ENCODE measurements at regions not wholly inside any gene's neighbourhood (a gene's known extent, or its start where the extent isn't known, plus 50 kb on each side); places are given as distances from the start of the nearest gene placed in this dataset.
A peak's percentile ranks its signal among the peaks of the same experiment; 100 is the strongest.

DNA sequence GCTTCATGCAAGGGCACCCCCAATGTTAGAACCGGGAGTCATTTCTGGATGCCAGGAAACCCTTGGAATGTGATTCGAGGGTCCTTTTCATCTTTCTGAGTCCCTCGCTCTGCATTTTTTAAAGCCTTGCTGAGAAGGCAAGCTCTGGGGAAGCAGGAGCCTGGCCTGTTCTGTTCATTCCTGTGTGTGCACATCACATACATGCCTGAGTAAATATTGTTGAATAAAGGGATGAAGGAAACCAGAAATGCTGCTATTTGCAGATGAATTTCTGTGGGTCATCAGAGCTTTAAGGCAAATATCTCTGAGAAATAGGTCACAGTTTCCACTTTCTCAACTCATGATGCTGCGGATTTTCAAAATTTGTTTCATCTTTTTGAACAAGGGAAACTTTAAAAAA, 170.1 kb downstream of the PAH start:
- H3K27ac ChIP-seq (ENCODE audit: low read depth, low read length): no peak overlapping the region
- H3K9me3 ChIP-seq (ENCODE audit: control insufficient read depth, insufficient read depth, low read length): no peaks in the 10 kb centered on the region
- TF ChIP-seq, protein P1, sequence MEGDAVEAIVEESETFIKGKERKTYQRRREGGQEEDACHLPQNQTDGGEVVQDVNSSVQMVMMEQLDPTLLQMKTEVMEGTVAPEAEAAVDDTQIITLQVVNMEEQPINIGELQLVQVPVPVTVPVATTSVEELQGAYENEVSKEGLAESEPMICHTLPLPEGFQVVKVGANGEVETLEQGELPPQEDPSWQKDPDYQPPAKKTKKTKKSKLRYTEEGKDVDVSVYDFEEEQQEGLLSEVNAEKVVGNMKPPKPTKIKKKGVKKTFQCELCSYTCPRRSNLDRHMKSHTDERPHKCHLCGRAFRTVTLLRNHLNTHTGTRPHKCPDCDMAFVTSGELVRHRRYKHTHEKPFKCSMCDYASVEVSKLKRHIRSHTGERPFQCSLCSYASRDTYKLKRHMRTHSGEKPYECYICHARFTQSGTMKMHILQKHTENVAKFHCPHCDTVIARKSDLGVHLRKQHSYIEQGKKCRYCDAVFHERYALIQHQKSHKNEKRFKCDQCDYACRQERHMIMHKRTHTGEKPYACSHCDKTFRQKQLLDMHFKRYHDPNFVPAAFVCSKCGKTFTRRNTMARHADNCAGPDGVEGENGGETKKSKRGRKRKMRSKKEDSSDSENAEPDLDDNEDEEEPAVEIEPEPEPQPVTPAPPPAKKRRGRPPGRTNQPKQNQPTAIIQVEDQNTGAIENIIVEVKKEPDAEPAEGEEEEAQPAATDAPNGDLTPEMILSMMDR (IDR thresholded peaks at IDR 0.05; ENCODE audit: low read depth, low read length): no peak
- POLR2A ChIA-PET: no interaction called here
- H3K4me3 ChIP-seq (ENCODE audit: low read depth, low read length): no peak overlapping the region
- CTCF ChIA-PET: no interaction called here
- DNase-seq (ENCODE audit: low read depth, low spot score): no peak
- no peaks in the 10 kb centered on the region for H3K27me3 ChIP-seq (ENCODE audit: control insufficient read depth, insufficient read depth, low read length)

DNA sequence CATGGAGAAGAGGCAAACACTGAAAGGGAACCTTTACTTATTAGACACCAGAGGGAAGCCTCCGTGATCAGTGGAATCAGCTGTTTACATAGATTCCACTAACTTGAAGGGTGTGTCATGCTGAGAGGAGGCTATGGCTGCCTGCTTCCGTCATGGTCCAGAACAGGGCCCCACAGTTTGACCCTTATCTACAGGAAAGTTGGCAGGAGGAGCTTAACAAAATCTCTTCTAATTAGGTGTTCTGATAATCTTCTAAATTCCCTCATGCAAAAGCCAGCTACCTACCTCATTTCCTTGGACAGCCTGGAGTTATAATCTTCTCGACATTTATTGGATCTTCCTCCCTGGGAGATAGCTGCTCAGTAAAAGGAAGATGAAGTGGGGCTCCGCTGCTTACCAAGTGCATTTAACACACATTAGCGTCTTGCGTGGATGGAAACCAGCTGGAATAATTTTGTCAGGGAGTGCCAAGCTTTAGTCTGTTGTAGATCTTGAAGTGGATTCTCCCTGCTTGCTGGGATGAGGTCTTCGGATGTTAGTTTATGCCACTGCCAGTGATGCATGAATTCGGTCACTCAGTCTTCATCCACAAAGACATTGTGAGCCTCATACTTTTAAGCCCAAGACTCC, 171.0 kb downstream of the PAH start:
- no peaks in the 10 kb centered on the region for H3K9me3 ChIP-seq (ENCODE audit: control insufficient read depth, insufficient read depth, low read length)
- H3K27ac ChIP-seq (ENCODE audit: low read depth, low read length): no peak overlapping the region
- no peak overlapping the region for H3K4me3 ChIP-seq (ENCODE audit: low read depth, low read length)
- no peak for DNase-seq (ENCODE audit: low read depth, low spot score)
- no peaks in the 10 kb centered on the region for H3K27me3 ChIP-seq (ENCODE audit: control insufficient read depth, insufficient read depth, low read length)
- POLR2A ChIA-PET: no interaction called here
- TF ChIP-seq, protein P1 (IDR thresholded peaks at IDR 0.05; ENCODE audit: low read depth, low read length): no peak
- CTCF ChIA-PET: no interaction called here

DNA sequence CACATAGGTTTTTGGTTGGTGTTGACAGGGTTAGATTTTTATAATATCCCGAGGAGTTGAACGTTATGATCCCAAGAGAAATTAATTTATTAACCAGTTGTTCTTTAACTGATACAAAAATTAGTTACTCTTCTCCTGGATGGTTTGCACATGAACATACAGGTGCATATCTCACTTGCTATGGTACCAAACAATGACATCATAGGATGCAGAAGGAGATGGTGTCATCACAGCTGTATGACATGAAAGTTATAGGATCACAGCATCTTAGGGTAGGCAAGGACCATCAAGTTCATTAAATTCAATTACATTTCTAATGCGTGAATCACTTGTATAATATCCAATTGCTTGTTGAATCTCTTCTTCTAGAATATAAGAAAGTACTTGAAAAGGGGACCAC, 175.8 kb downstream of the PAH start:
- Histone ChIP-seq H3K27me3 (ENCODE audit: control insufficient read depth, insufficient read depth, low read length) (no peaks in the 10 kb centered on the region), H3K9me3 (ENCODE audit: control insufficient read depth, insufficient read depth, low read length) (no peaks in the 10 kb centered on the region), H3K4me3 (ENCODE audit: low read depth, low read length) (no peak overlapping the region), H3K27ac (ENCODE audit: low read depth, low read length) (no peak overlapping the region)
- POLR2A ChIA-PET: no interaction called here
- CTCF ChIA-PET: interaction anchor here (0.6 to 2.0 kb wide), 7 partner anchors 10 to 820 kb away, joined by 3 to 11 read pairs (median 6); no protein-coding TSS in a partner anchor
- DNase-seq (ENCODE audit: low read depth, low spot score): no peak
- TF ChIP-seq, protein P1 (IDR thresholded peaks at IDR 0.05; ENCODE audit: low read depth, low read length): no peak

DNA sequence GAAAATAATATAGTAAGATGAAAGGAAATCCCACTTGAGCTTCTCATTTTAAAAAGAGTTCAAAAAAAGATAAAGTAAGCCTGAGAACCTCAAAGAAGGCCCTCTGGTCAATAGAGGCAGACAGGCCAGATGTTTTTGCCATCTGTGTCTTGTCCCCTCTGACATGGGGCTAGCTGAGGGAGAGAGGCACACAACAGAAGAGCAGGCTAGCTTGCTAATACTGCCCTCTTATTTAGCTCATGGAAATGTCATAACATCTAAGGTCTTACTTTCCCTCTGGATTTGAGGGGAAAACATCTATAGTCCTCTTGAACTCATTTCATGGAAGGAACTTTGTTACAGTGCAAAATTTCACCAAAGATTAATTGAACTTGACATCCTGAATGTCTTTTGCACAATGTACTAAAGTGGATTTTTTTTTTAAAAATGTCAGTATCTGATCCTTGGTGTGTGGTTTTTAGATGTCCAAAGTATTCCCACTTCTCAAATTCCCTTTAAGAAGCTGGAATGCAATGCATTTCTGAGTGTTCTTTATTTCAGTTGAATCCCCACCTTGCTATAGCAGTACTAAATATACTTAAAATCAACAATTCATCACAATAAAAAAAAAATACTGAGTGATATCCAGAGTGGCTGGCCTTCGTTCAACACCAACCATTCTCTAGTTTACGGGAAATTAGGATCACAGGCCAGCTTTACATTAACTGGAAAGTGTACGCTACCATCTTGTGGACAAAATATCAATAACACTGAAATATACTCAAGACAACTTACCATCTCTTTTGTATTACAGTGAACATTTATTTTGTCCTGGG, 176.7 kb downstream of the PAH start:
- no peak overlapping the region for H3K4me3 ChIP-seq (ENCODE audit: low read depth, low read length)
- H3K9me3 ChIP-seq (ENCODE audit: control insufficient read depth, insufficient read depth, low read length): no peaks in the 10 kb centered on the region
- no peak for DNase-seq (ENCODE audit: low read depth, low spot score)
- TF ChIP-seq, protein P1 (IDR thresholded peaks at IDR 0.05; ENCODE audit: low read depth, low read length): peak; percentile 17
- ChIA-PET POLR2A (no interaction called here), CTCF (interaction anchor here (0.6 to 2.0 kb wide), 15 partner anchors 9 to 967 kb away, joined by 3 to 11 read pairs (median 3); no protein-coding TSS in a partner anchor)
- no peak overlapping the region for H3K27ac ChIP-seq (ENCODE audit: low read depth, low read length)
- no peaks in the 10 kb centered on the region for H3K27me3 ChIP-seq (ENCODE audit: control insufficient read depth, insufficient read depth, low read length)

DNA sequence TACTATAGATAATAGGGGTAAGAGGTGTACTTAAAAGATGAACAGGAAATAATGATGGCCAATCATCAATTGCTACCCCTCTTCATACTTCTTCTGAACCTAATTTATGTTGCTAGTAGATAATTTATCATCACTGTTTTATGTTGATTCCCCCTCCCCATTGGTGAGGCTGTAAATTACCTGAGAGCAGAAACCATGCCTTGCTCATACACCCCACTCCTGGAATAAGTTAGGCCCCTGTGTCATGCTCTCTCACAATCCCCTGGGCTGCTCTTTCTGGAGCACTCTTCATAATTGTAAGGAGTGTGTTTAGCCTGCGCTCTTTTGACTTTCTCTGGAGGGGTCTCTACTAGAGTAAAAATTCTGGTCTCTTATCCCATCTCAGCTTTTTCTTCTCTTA, 180.7 kb downstream of the PAH start:
- CTCF ChIA-PET: interaction anchor here (0.6 kb wide), 1 partner anchor 33 kb away, joined by 3 read pairs; no protein-coding TSS in a partner anchor
- POLR2A ChIA-PET: no interaction called here
- TF ChIP-seq, protein P1 (IDR thresholded peaks at IDR 0.05; ENCODE audit: low read depth, low read length): no peak

More for the DNA sequence above, 180.7 kb downstream of the PAH start:
- H3K27me3 ChIP-seq (ENCODE audit: control insufficient read depth, insufficient read depth, low read length): no peaks in the 10 kb centered on the region
- H3K4me3 ChIP-seq (ENCODE audit: low read depth, low read length): no peak overlapping the region
- DNase-seq (ENCODE audit: low read depth, low spot score): no peak
- H3K9me3 ChIP-seq (ENCODE audit: control insufficient read depth, insufficient read depth, low read length): no peaks in the 10 kb centered on the region
- H3K27ac ChIP-seq (ENCODE audit: low read depth, low read length): no peak overlapping the region

Measured in AG04450 (cell line).